ENCODE measurements at regions not wholly inside any gene's neighbourhood (a gene's known extent, or its start where the extent isn't known, plus 50 kb on each side); places are given as distances from the start of the nearest gene placed in this dataset.

- H3K9ac ChIP-seq (replicated peaks; ENCODE audit: extremely low read depth, insufficient read depth, low read length) = no peak overlapping the region
- no peaks in the 10 kb centered on the region for H3K79me2 ChIP-seq (ENCODE audit: control insufficient read depth, insufficient read depth, low read length)
- CTCF ChIA-PET = no interaction called here
- H2AFZ ChIP-seq (ENCODE audit: low read depth, low read length) = no peak overlapping the region
- H3K36me3 ChIP-seq (ENCODE audit: control insufficient read depth in 2 of 2, extremely low read depth in 1 of 2, insufficient read depth in 2 of 2, low read length in 2 of 2) = no peaks in the 10 kb centered on the region
- no peak overlapping the region for H3K4me2 ChIP-seq (ENCODE audit: insufficient read depth, low read length)
- FAIRE-seq (no peak), DNase-seq (ENCODE audit: low read depth, low spot score) (no peak)
- no peaks in the 10 kb centered on the region for H3K9me3 ChIP-seq (replicated peaks; ENCODE audit: control insufficient read depth, insufficient read depth, low read length)
- dilution Hi-C loops (cut with MboI; ENCODE audit: extremely low pct_ligation_motif_present, low sequenced_read_pairs) = no loop called here
- no peaks in the 10 kb centered on the region for H4K20me1 ChIP-seq (replicated peaks; ENCODE audit: control insufficient read depth, extremely low read depth, insufficient read depth, low read length)
- TF ChIP-seq GATA2 (IDR thresholded peaks at IDR 0.05; ENCODE audit: insufficient read depth, insufficient read length, low read depth, low read length) (no peak), EZH2 (IDR thresholded peaks at IDR 0.05; ENCODE audit: borderline replicate concordance, low read depth, low read length, severe bottlenecking) (no peak), MYC (IDR thresholded peaks at IDR 0.05; ENCODE audit: low read depth, low read length) (no peak), JUN (IDR thresholded peaks at IDR 0.05; ENCODE audit: borderline replicate concordance, insufficient read depth, insufficient read length, low read depth) (no peak), MAX (IDR thresholded peaks at IDR 0.05; ENCODE audit: insufficient read depth, insufficient read length) (no peak), POLR2AphosphoS5 (IDR thresholded peaks at IDR 0.05; ENCODE audit: insufficient read depth, low read depth, low read length) (no peak), CTCF (IDR thresholded peaks at IDR 0.05; ENCODE audit: extremely low read depth in 1 of 2, insufficient read depth in 1 of 2, low read depth in 1 of 2, low read length in 2 of 2) (no peak), POLR2A (IDR thresholded peaks at IDR 0.05; ENCODE audit: low read depth, low read length) (no peak), FOS (IDR thresholded peaks at IDR 0.05; ENCODE audit: borderline replicate concordance, insufficient read depth, low read length) (no peak)
- POLR2A ChIA-PET = no interaction called here
- BruUV-seq (replicated peaks) = no TSS peak
- H3K27me3 ChIP-seq (ENCODE audit: control insufficient read depth in 2 of 2, insufficient read depth in 2 of 2, low read length in 2 of 2) = peaks cover 0 to 2% of the 10 kb centered on the region in 2 experiments
- H3K9me1 ChIP-seq (replicated peaks; ENCODE audit: control insufficient read depth, extremely low read depth, insufficient read depth, low read length) = no peaks in the 10 kb centered on the region
- no peak overlapping the region for H3K27ac ChIP-seq (ENCODE audit: insufficient read depth, low read depth, low read length)
- H3K4me1 ChIP-seq (ENCODE audit: control insufficient read depth, extremely low read depth, insufficient read depth, low read length) = no peaks in the 10 kb centered on the region
- intact Hi-C loops (cut with micrococcal nuclease) = no loop called here
- H3K4me3 ChIP-seq (replicated peaks in 1 of 3; ENCODE audit: insufficient read depth in 1 of 3, low read depth in 1 of 3, low read length in 3 of 3) = no peak overlapping the region
Measured at GRCh38 chr6:105573138-105573537, 170.3 kb upstream of the PREP start.
